Spleen (tissue), 11 donors: ENCODE measurements at regions not wholly inside any gene's neighbourhood (a gene's known extent, or its start where the extent isn't known, plus 50 kb on each side); places are given as distances from the start of the nearest gene placed in this dataset.

ENCODE experiments used
- DNase-seq: peaks from one replicate; pipeline ENCODE4 v3.0.0-alpha.2; 2020
- H3K27ac ChIP-seq, 8 donors: fragments of 200-600 bp; sonication (generic) in 7 of 8; 1 replicate in 4 of 8; 2 replicates in 4 of 8; pipeline versions ENCODE4 v1.5.0 to v1.8.0; 2016 to 2021; ENCODE audit warnings: inconsistent platforms in 4 of 8, mild to moderate bottlenecking in 4 of 8, moderate library complexity in 1 of 8
- H3K27me3 ChIP-seq, 7 donors: fragments of 200-600 bp; sonication (generic) in 6 of 7; replicated peaks in 1 of 7; 1 replicate in 4 of 7; 2 replicates in 3 of 7; pipeline versions ENCODE4 v1.5.0 to v1.8.0; 2016 to 2021; ENCODE audit warnings: inconsistent platforms in 3 of 7, mild to moderate bottlenecking in 1 of 7
- H3K36me3 ChIP-seq, 6 donors: fragments of 200-600 bp; sonication (generic) in 5 of 6; 1 replicate in 4 of 6; 2 replicates in 2 of 6; pipeline versions ENCODE4 v1.5.0 to v1.8.0; 2016 to 2021; ENCODE audit warnings: inconsistent platforms in 2 of 6
- H3K4me1 ChIP-seq, 6 donors: fragments of 200-600 bp; sonication (generic) in 5 of 6; 1 replicate in 3 of 6; 2 replicates in 3 of 6; pipeline versions ENCODE4 v1.5.0 to v1.8.0; 2016 to 2021; ENCODE audit warnings: inconsistent platforms in 3 of 6
- H3K4me3 ChIP-seq, 8 donors: fragments of 200-600 bp; sonication (generic) in 7 of 8; 1 replicate in 4 of 8; 2 replicates in 4 of 8; pipeline versions ENCODE4 v1.5.0 to v1.8.0; 2016 to 2021; ENCODE audit warnings: inconsistent platforms in 4 of 8, mild to moderate bottlenecking in 4 of 8, moderate library complexity in 2 of 8
- H3K9me3 ChIP-seq, 8 donors: fragments of 200-600 bp; sonication (generic) in 7 of 8; 1 replicate in 4 of 8; 2 replicates in 4 of 8; pipeline versions ENCODE4 v1.5.0 to v1.8.0; 2016 to 2021; ENCODE audit warnings: inconsistent platforms in 4 of 8
- CTCF ChIP-seq, 11 experiments: fragments of 200-600 bp in 7 of 11; fragments of 450-650 bp in 4 of 11; sonication (generic) in 4 of 11; IDR thresholded peaks in 8 of 11; conservative IDR thresholded peaks in 3 of 11; 1 replicate in 7 of 11; 2 replicates in 4 of 11; pipeline versions ENCODE4 v1.4.0 to v1.8.0; 2016 to 2021; ENCODE audit warnings: antibody characterized with exemption in 11 of 11, inconsistent platforms in 4 of 11, mild to moderate bottlenecking in 1 of 11
- POLR2A ChIP-seq, 3 donors: fragments of 450-650 bp; IDR thresholded peaks; one replicate each; pipeline ENCODE4 v1.5.1; 2017; ENCODE audit warnings: antibody characterized with exemption in 3 of 3, mild to moderate bottlenecking in 1 of 3
- POLR2AphosphoS5 ChIP-seq, 3 donors: sonication (generic); formaldehyde crosslinking; IDR thresholded peaks; one replicate each; pipeline ENCODE4 v1.5.1; 2017; ENCODE audit warnings: antibody characterized with exemption in 3 of 3
- WGBS, 5 donors: extraction: QIAGEN DNeasy Blood & Tissue Kit in 3 of 5; methylation state at CpG; one replicate each; pipeline versions ENCODE4 v1.1.5 to v1.1.7; 2013 to 2018; 5-methylcytosine and 5-hydroxymethylcytosine counted together
- intact Hi-C: fragments of 100-400 bp; cut with DNase I; formaldehyde crosslinking; loops from one replicate; pipeline ENCODE4 v1.15.0; 2023; ENCODE audit warnings: low total_unique reads
- donor health status: healthy with polysubstance abuse.
- donor health status: DM: no; HTN: no; CAD: no; lungs with moderate emphysema.
- donor health status: DM: no; HTN: no; CAD: no.
- donor health status: Bipolar disorder and iron deficiency.
- donor health status: healthy.
- donor health status: DM: no; HTN: no; CAD: no.
- donor health status: DM: yes; HTN: yes; CAD: no.

GRCh38 chr11:106403751-106404150, 326.3 kb downstream of the AASDHPPT start:
- H3K4me1 ChIP-seq, result no peaks in the 10 kb centered on the region
- no peaks in the 10 kb centered on the region for H3K9me3 ChIP-seq
- no peak for TF ChIP-seq POLR2AphosphoS5 (IDR thresholded peaks at IDR 0.05)
- TF ChIP-seq CTCF (IDR thresholded peaks at IDR 0.05 in 8 of 11, conservative IDR thresholded peaks at IDR 0.05 in 3 of 11), result no peak
- no peak for TF ChIP-seq POLR2A (IDR thresholded peaks at IDR 0.05)
- intact Hi-C loops, result no loop called here
- DNase-seq, result no peak
- no peaks in the 10 kb centered on the region for H3K36me3 ChIP-seq
- no peaks in the 10 kb centered on the region for H3K27me3 ChIP-seq
- no peak overlapping the region for H3K27ac ChIP-seq
- H3K4me3 ChIP-seq, result no peak overlapping the region
- 90 to 97% (median 92%) methylated on average over 9 of the region's 9 CpGs for WGBS, 5 donors

- H3K27ac ChIP-seq, result no peak overlapping the region
- no peaks in the 10 kb centered on the region for H3K36me3 ChIP-seq
- no peak for DNase-seq
- H3K4me3 ChIP-seq, result no peak overlapping the region
- intact Hi-C loops, result no loop called here
- H3K9me3 ChIP-seq, result no peaks in the 10 kb centered on the region
- no peaks in the 10 kb centered on the region for H3K4me1 ChIP-seq
- no peaks in the 10 kb centered on the region for H3K27me3 ChIP-seq
- TF ChIP-seq POLR2A (IDR thresholded peaks at IDR 0.05), result no peak
- no peak for TF ChIP-seq CTCF (IDR thresholded peaks at IDR 0.05 in 8 of 11, conservative IDR thresholded peaks at IDR 0.05 in 3 of 11)
- no peak for TF ChIP-seq POLR2AphosphoS5 (IDR thresholded peaks at IDR 0.05)
Observed at GRCh38 chr11:106409222-106409621, 331.8 kb downstream of the AASDHPPT start.

GRCh38 chr11:106409671-106410070, 332.2 kb downstream of the AASDHPPT start:
- Histone ChIP-seq H3K27ac (no peak overlapping the region), H3K36me3 (no peaks in the 10 kb centered on the region), H3K4me1 (no peaks in the 10 kb centered on the region), H3K27me3 (no peaks in the 10 kb centered on the region), H3K4me3 (no peak overlapping the region), H3K9me3 (no peaks in the 10 kb centered on the region)
- DNase-seq, result no peak
- 70 to 86% (median 77%) methylated on average over 2 of the region's 2 CpGs for WGBS, 5 donors
- intact Hi-C loops, result no loop called here
- TF ChIP-seq POLR2A (IDR thresholded peaks at IDR 0.05) (no peak), POLR2AphosphoS5 (IDR thresholded peaks at IDR 0.05) (no peak), CTCF (IDR thresholded peaks at IDR 0.05 in 8 of 11, conservative IDR thresholded peaks at IDR 0.05 in 3 of 11) (no peak)

GRCh38 chr11:106410902-106411301, 333.4 kb downstream of the AASDHPPT start:
- TF ChIP-seq POLR2AphosphoS5 (IDR thresholded peaks at IDR 0.05) (no peak), POLR2A (IDR thresholded peaks at IDR 0.05) (no peak), CTCF (IDR thresholded peaks at IDR 0.05 in 8 of 11, conservative IDR thresholded peaks at IDR 0.05 in 3 of 11) (no peak)

More at GRCh38 chr11:106410902-106411301, 333.4 kb downstream of the AASDHPPT start:
- no peak overlapping the region for H3K27ac ChIP-seq
- H3K9me3 ChIP-seq, result no peaks in the 10 kb centered on the region
- no peaks in the 10 kb centered on the region for H3K36me3 ChIP-seq
- 80 to 95% (median 89%) methylated on average over 1 of the region's 1 CpG for WGBS, 5 donors
- DNase-seq, result no peak
- no peaks in the 10 kb centered on the region for H3K27me3 ChIP-seq
- H3K4me3 ChIP-seq, result no peak overlapping the region
- no peaks in the 10 kb centered on the region for H3K4me1 ChIP-seq
- intact Hi-C loops, result no loop called here
